HG02759 (cell line): ENCODE measurements at regions not wholly inside any gene's neighbourhood (a gene's known extent, or its start where the extent isn't known, plus 50 kb on each side); places are given as distances from the start of the nearest gene placed in this dataset.
"Not testable (repeated sequence)": the region's sequence is repeated elsewhere in the genome, so short reads cannot be mapped to it uniquely, and the experiment has no call there.

Source experiments
- ATAC-seq: cut with Tn5 transposase; IDR thresholded peaks from one replicate; pipeline ENCODE4 v1.9.1; 2021; ENCODE audit warnings: mild to moderate bottlenecking, moderate library complexity; ENCODE audit not compliant: unreplicated experiment

- no peak for ATAC-seq
These were observed 192.5 kb upstream of the HSFY2 start for GRCh38 chrY:18966001-18966400.

GRCh38 chrY:18958846-18959245 is 185.3 kb upstream of the HSFY2 start:
- no peak for ATAC-seq

GRCh38 chrY:18951657-18952435 is 178.3 kb upstream of the HSFY2 start:
- ATAC-seq = no peak

- peak; percentile 74 for ATAC-seq
These were observed 177.5 kb upstream of the HSFY2 start for GRCh38 chrY:18951019-18951418.

GRCh38 chrY:18936831-18937230 is 163.3 kb upstream of the HSFY2 start:
- no peak for ATAC-seq

- ATAC-seq = no peak
These were observed 145.7 kb upstream of the HSFY2 start for GRCh38 chrY:18919256-18919655.

GRCh38 chrY:18912846-18913245 is 139.3 kb upstream of the HSFY2 start:
- no peak for ATAC-seq

- no peak for ATAC-seq
These were observed 136.3 kb upstream of the HSFY2 start for GRCh38 chrY:18909846-18910245.

- ATAC-seq = not testable (repeated sequence)
These were observed 132.7 kb upstream of the HSFY2 start for GRCh38 chrY:18906198-18906597.

GRCh38 chrY:18904296-18904695 is 130.8 kb upstream of the HSFY2 start:
- ATAC-seq = no peak

- no peak for ATAC-seq
These were observed 118.5 kb upstream of the HSFY2 start for GRCh38 chrY:18891994-18892393.

GRCh38 chrY:18889548-18889947 is 116.0 kb upstream of the HSFY2 start:
- no peak for ATAC-seq

GRCh38 chrY:18884748-18885147 is 111.2 kb upstream of the HSFY2 start:
- no peak for ATAC-seq

GRCh38 chrY:18869145-18869544 is 95.6 kb upstream of the HSFY2 start:
- ATAC-seq = not testable (repeated sequence)

- ATAC-seq = not testable (repeated sequence)
These were observed 93.5 kb upstream of the HSFY2 start for GRCh38 chrY:18866887-18867551.

- not testable (repeated sequence) for ATAC-seq
These were observed 87.3 kb upstream of the HSFY2 start for GRCh38 chrY:18860856-18861255.

- not testable (repeated sequence) for ATAC-seq
These were observed 85.1 kb upstream of the HSFY2 start for GRCh38 chrY:18858484-18859191.

GRCh38 chrY:18855184-18855583 is 81.6 kb upstream of the HSFY2 start:
- ATAC-seq = not testable (repeated sequence)

- not testable (repeated sequence) for ATAC-seq
These were observed 79.8 kb upstream of the HSFY2 start for GRCh38 chrY:18853323-18853722.

GRCh38 chrY:18836643-18837042 is 63.1 kb upstream of the HSFY2 start:
- not testable (repeated sequence) for ATAC-seq
